ENCODE measurements at regions not wholly inside any gene's neighbourhood (a gene's known extent, or its start where the extent isn't known, plus 50 kb on each side); places are given as distances from the start of the nearest gene placed in this dataset.

DNA sequence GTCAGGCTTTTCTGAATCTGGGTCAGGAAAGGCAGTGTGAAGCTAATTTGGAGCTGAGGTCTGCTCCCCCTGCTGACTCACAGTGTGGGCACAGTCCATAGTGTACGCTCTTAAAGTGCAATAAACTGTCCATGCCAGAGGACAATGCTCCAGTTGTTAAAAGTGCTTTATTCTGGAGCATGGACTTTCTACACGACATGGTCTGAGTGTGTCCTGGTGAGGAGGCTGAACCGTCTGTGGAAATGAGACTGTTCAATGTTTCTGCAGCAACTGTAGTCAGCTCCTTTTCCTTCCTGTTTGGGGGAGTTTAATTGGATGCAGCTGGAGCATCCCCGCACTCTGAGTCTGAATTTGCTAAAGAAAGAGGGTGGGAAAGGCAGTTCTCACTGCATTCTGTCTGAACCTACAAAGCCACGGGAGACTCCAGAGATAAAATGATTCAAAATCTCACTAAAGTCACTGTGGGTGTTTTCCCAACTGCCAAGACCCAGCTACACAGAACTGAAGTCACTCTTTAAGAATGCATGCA, 110.2 kb upstream of the TRIB2 start:
- TF ChIP-seq CBX8 (IDR thresholded peaks at IDR 0.05) (no peak), POLR2A (IDR thresholded peaks at IDR 0.05; ENCODE audit: low read length) (no peak), MAZ (IDR thresholded peaks at IDR 0.05; ENCODE audit: borderline replicate concordance, low read depth, low read length) (no peak), JUN (IDR thresholded peaks at IDR 0.05) (no peak), EP300 (IDR thresholded peaks at IDR 0.05) (no peak)
- TF ChIP-seq, protein P1, sequence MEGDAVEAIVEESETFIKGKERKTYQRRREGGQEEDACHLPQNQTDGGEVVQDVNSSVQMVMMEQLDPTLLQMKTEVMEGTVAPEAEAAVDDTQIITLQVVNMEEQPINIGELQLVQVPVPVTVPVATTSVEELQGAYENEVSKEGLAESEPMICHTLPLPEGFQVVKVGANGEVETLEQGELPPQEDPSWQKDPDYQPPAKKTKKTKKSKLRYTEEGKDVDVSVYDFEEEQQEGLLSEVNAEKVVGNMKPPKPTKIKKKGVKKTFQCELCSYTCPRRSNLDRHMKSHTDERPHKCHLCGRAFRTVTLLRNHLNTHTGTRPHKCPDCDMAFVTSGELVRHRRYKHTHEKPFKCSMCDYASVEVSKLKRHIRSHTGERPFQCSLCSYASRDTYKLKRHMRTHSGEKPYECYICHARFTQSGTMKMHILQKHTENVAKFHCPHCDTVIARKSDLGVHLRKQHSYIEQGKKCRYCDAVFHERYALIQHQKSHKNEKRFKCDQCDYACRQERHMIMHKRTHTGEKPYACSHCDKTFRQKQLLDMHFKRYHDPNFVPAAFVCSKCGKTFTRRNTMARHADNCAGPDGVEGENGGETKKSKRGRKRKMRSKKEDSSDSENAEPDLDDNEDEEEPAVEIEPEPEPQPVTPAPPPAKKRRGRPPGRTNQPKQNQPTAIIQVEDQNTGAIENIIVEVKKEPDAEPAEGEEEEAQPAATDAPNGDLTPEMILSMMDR (IDR thresholded peaks at IDR 0.05) = no peak

Measured in A549 (cell line).